ENCODE measurements at regions not wholly inside any gene's neighbourhood (a gene's known extent, or its start where the extent isn't known, plus 50 kb on each side); places are given as distances from the start of the nearest gene placed in this dataset.

GRCh38 chr2:228282376-228282775 lies 100.9 kb upstream of the SPHKAP start:
- no peak overlapping the region for H3K4me3 ChIP-seq (ENCODE audit: low read depth in 2 of 2, low read length in 2 of 2)
- ChIA-PET CTCF (no interaction called here), POLR2A (no interaction called here)
- in situ Hi-C loops (cut with HindIII; ENCODE audit: low pct_unique_long_range_greater_than_20kb, low sequenced_read_pairs), result no loop called here
- H3K9me3 ChIP-seq (ENCODE audit: control insufficient read depth, insufficient read depth, low read depth, low read length), result no peaks in the 10 kb centered on the region
- H3K36me3 ChIP-seq (ENCODE audit: control insufficient read depth, insufficient read depth, low read length), result no peaks in the 10 kb centered on the region
- no peak for TF ChIP-seq TCF7L2 (IDR thresholded peaks at IDR 0.05; ENCODE audit: low read depth, low read length)
- TF ChIP-seq SIN3A (IDR thresholded peaks at IDR 0.05; ENCODE audit: borderline replicate concordance, insufficient read depth, low read depth, low read length), result no peak
- no peak for TF ChIP-seq POLR2AphosphoS5 (IDR thresholded peaks at IDR 0.05; ENCODE audit: low read depth, low read length)
- TF ChIP-seq CTCF (IDR thresholded peaks at IDR 0.05), result no peak
- TF ChIP-seq REST (IDR thresholded peaks at IDR 0.05; ENCODE audit: insufficient read depth in 1 of 2, low read depth in 2 of 2, low read length in 1 of 2), result no peak
- BruUV-seq (replicated peaks), result no TSS peak
- H3K27ac ChIP-seq (ENCODE audit: low read length), result no peak overlapping the region
- H3K27me3 ChIP-seq (ENCODE audit: control insufficient read depth, insufficient read depth, low read length), result no peaks in the 10 kb centered on the region
- DNase-seq (ENCODE audit: low read depth, low spot score) (no peak), ATAC-seq (no peak)
- intact Hi-C loops (cut with micrococcal nuclease; ENCODE audit: unreplicated experiment), result no loop called here
- H3K4me1 ChIP-seq (ENCODE audit: control insufficient read depth, insufficient read depth, low read length), result no peaks in the 10 kb centered on the region

GRCh38 chr2:228273159-228273558 lies 91.7 kb upstream of the SPHKAP start:
- ATAC-seq, result no peak
- BruUV-seq (replicated peaks), result no TSS peak
- intact Hi-C loops (cut with micrococcal nuclease; ENCODE audit: unreplicated experiment) (no loop called here), in situ Hi-C loops (cut with HindIII; ENCODE audit: low pct_unique_long_range_greater_than_20kb, low sequenced_read_pairs) (no loop called here)
- no peaks in the 10 kb centered on the region for H3K4me1 ChIP-seq (ENCODE audit: control insufficient read depth, insufficient read depth, low read length)
- H3K27ac ChIP-seq (ENCODE audit: low read length), result no peak overlapping the region
- no peak overlapping the region for H3K4me3 ChIP-seq (ENCODE audit: low read depth in 2 of 2, low read length in 2 of 2)
- no peak for DNase-seq (ENCODE audit: low read depth, low spot score)
- no peaks in the 10 kb centered on the region for H3K27me3 ChIP-seq (ENCODE audit: control insufficient read depth, insufficient read depth, low read length)
- POLR2A ChIA-PET, result no interaction called here
- TF ChIP-seq REST (IDR thresholded peaks at IDR 0.05; ENCODE audit: insufficient read depth in 1 of 2, low read depth in 2 of 2, low read length in 1 of 2), result no peak
- TF ChIP-seq CTCF (IDR thresholded peaks at IDR 0.05), result no peak
- no peak for TF ChIP-seq SIN3A (IDR thresholded peaks at IDR 0.05; ENCODE audit: borderline replicate concordance, insufficient read depth, low read depth, low read length)
- TF ChIP-seq POLR2AphosphoS5 (IDR thresholded peaks at IDR 0.05; ENCODE audit: low read depth, low read length), result no peak
- TF ChIP-seq TCF7L2 (IDR thresholded peaks at IDR 0.05; ENCODE audit: low read depth, low read length), result no peak
- no peaks in the 10 kb centered on the region for H3K9me3 ChIP-seq (ENCODE audit: control insufficient read depth, insufficient read depth, low read depth, low read length)
- no peaks in the 10 kb centered on the region for H3K36me3 ChIP-seq (ENCODE audit: control insufficient read depth, insufficient read depth, low read length)
- CTCF ChIA-PET, result no interaction called here

All from Panc1 (cell line).